B cell (primary cell): ENCODE measurements at regions not wholly inside any gene's neighbourhood (a gene's known extent, or its start where the extent isn't known, plus 50 kb on each side); places are given as distances from the start of the nearest gene placed in this dataset.

Experiments used
- ATAC-seq: fragments of 200-7000 bp; cut with Tn5 transposase; one replicate; pipeline ENCODE4 v1.10.0; 2021; ENCODE audit warnings: low read depth, mild to moderate bottlenecking, moderate number of reproducible peaks, moderate library complexity
- CTCF ChIA-PET: fragments of 350-600 bp; sonication (Branson Sonifier 250); formaldehyde crosslinking; loops from one replicate; lab custom pipeline; 2021; ENCODE audit warnings: antibody characterized with exemption, inconsistent platforms; lab: Charles Lee
- POLR2A ChIA-PET: fragments of 350-600 bp; sonication (Branson Sonifier 250); formaldehyde crosslinking; loops from one replicate; lab custom pipeline; 2021; ENCODE audit warnings: antibody characterized with exemption; lab: Charles Lee
- DNase-seq: peaks from one replicate; pipeline ENCODE4 v3.0.0; 2013
- H2AFZ ChIP-seq: 2 replicates; pipeline ENCODE4 v1.6.1; 2012; ENCODE audit warnings: mild to moderate bottlenecking, low read depth, low read length; ENCODE audit not compliant: insufficient read depth, poor library complexity, severe bottlenecking
- H3K27ac ChIP-seq, 2 donors: 1 replicate in 1 of 2; 2 replicates in 1 of 2; pipeline ENCODE4 v1.5.1; 2012 to 2013; ENCODE audit warnings: low read length in 2 of 2, mild to moderate bottlenecking in 2 of 2, moderate library complexity in 1 of 2
- H3K27me3 ChIP-seq, 4 experiments: fragments of 200-600 bp in 1 of 4; sonication (generic) in 1 of 4; replicated peaks in 1 of 4; 1 replicate in 2 of 4; 2 replicates in 2 of 4; pipeline versions ENCODE4 v1.6.1 to v1.7.0; 2013 to 2016; ENCODE audit warnings: low read length in 3 of 4, mild to moderate bottlenecking in 2 of 4, mixed read lengths in 1 of 4, moderate library complexity in 1 of 4; ENCODE audit not compliant: insufficient read depth in 4 of 4, control insufficient read depth in 3 of 4; ENCODE audit errors: control extremely low read depth in 1 of 4
- H3K36me3 ChIP-seq, 2 experiments: replicated peaks in 1 of 2; 1 replicate in 1 of 2; 2 replicates in 1 of 2; pipeline versions ENCODE4 v1.6.1 to v1.7.1; 2013; ENCODE audit warnings: low read length in 1 of 2; ENCODE audit not compliant: insufficient read depth in 2 of 2, control insufficient read depth in 1 of 2; ENCODE audit errors: control extremely low read depth in 1 of 2, extremely low read depth in 1 of 2
- H3K4me1 ChIP-seq, 2 donors: fragments of 200-600 bp in 1 of 2; sonication (generic) in 1 of 2; 1 replicate in 1 of 2; 2 replicates in 1 of 2; pipeline versions ENCODE4 v1.5.1 to v1.6.1; 2013 to 2017; ENCODE audit warnings: low read length in 2 of 2; ENCODE audit not compliant: control insufficient read depth in 2 of 2, insufficient read depth in 2 of 2
- H3K4me2 ChIP-seq: replicated peaks from 2 replicates; pipeline ENCODE3; 2012; ENCODE audit warnings: mild to moderate bottlenecking, low read depth, low read length; ENCODE audit not compliant: poor library complexity, severe bottlenecking
- H3K4me3 ChIP-seq, 5 experiments: fragments of 200-600 bp in 1 of 5; sonication (generic) in 1 of 5; 1 replicate in 3 of 5; 2 replicates in 2 of 5; pipeline versions ENCODE4 v1.5.1 to v1.7.0; 2011 to 2016; ENCODE audit warnings: low read length in 4 of 5, mild to moderate bottlenecking in 4 of 5, low read depth in 2 of 5, control low read depth in 1 of 5, moderate library complexity in 1 of 5; ENCODE audit not compliant: insufficient read depth in 1 of 5; ENCODE audit errors: control extremely low read depth in 1 of 5, extremely low read depth in 1 of 5
- H3K79me2 ChIP-seq: fragments of 200-600 bp; sonication (generic); one replicate; pipeline ENCODE4 v1.6.0; 2016; ENCODE audit warnings: low read length; ENCODE audit not compliant: control insufficient read depth, insufficient read depth
- H3K9ac ChIP-seq: fragments of 200-600 bp; sonication (generic); 2 replicates; pipeline ENCODE4 v1.6.1; 2017; ENCODE audit warnings: mild to moderate bottlenecking, low read length, moderate library complexity
- H3K9me3 ChIP-seq, 3 donors: one replicate each; pipeline versions ENCODE4 v1.6.1 to v1.7.1; 2013; ENCODE audit warnings: low read length in 2 of 3; ENCODE audit not compliant: control insufficient read depth in 2 of 3, insufficient read depth in 1 of 3; ENCODE audit errors: control extremely low read depth in 1 of 3
- H4K20me1 ChIP-seq: 2 replicates; pipeline ENCODE4 v1.6.0; 2012; ENCODE audit warnings: mild to moderate bottlenecking, low read length; ENCODE audit not compliant: insufficient read depth, control insufficient read depth, poor library complexity, severe bottlenecking
- H3K27ac Mint-ChIP-seq: one replicate; pipeline ENCODE4 v1.8.0; 2021; ENCODE audit warnings: mixed read lengths
- H3K27me3 Mint-ChIP-seq: one replicate; pipeline ENCODE4 v1.8.0; 2021; ENCODE audit warnings: mixed read lengths
- H3K4me1 Mint-ChIP-seq: one replicate; pipeline ENCODE4 v1.8.0; 2021; ENCODE audit warnings: mixed read lengths
- H3K4me3 Mint-ChIP-seq: one replicate; pipeline ENCODE4 v1.8.0; 2021; ENCODE audit warnings: mixed read lengths
- H3K9me3 Mint-ChIP-seq: one replicate; pipeline ENCODE4 v1.8.0; 2022; ENCODE audit warnings: mixed read lengths; ENCODE audit not compliant: insufficient read depth
- CTCF ChIP-seq: fragments of 200-600 bp; IDR thresholded peaks from one replicate; pipeline ENCODE4 v1.8.0; 2022; ENCODE audit warnings: antibody characterized with exemption, mild to moderate bottlenecking
- EZH2 ChIP-seq: IDR thresholded peaks from 2 replicates; pipeline ENCODE4 v1.6.1; 2012; ENCODE audit warnings: borderline replicate concordance, low read depth, mild to moderate bottlenecking, moderate library complexity, low read length; ENCODE audit not compliant: insufficient read depth, poor library complexity, severe bottlenecking
- WGBS: methylation state at CpG from one replicate; pipeline ENCODE4 v1.1.5; 2013; ENCODE audit warnings: missing lambda C conversion rate; ENCODE audit not compliant: insufficient coverage; 5-methylcytosine and 5-hydroxymethylcytosine counted together
- intact Hi-C: fragments of 100-400 bp; cut with micrococcal nuclease; formaldehyde crosslinking; loops from one replicate; pipeline ENCODE4 v1.10.0; 2022

DNA sequence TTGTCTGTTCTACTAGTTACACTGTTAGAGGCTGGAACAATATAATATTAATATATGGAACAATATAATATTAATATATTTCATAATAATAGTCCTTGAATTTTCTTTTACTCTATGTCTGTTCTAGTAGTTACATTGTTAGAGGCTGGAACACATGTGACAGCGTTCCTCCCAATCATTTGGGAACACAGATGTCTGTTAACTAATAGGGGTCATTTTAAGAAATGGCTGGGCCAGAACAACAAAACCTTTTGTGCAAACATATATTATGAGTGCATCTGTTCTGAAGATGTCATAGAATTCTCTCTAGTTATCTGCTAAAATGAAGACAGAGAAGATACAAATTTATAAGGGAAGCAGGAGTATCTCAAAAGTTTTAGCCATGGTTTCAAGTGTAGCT, 114.0 kb upstream of the PDZRN3 start:
- CTCF ChIA-PET, result no interaction called here
- Histone ChIP-seq H3K27ac (no peak overlapping the region), H3K4me3 (no peak overlapping the region), H3K4me2 (no peak overlapping the region), H3K27me3 (no peaks in the 10 kb centered on the region), H3K9ac (no peak overlapping the region), H2AFZ (no peak overlapping the region), H3K4me1 (no peaks in the 10 kb centered on the region), H4K20me1 (no peaks in the 10 kb centered on the region), H3K79me2 (no peaks in the 10 kb centered on the region), H3K9me3 (peaks cover 0 to 2% (median 0%) of the 10 kb centered on the region in 3 donors), H3K36me3 (no peaks in the 10 kb centered on the region)
- ATAC-seq, result no peak
- POLR2A ChIA-PET, result no interaction called here
- WGBS, result no CpG with 5 or more reads among the region's 1 CpG
- intact Hi-C loops, result no loop called here
- no peaks in the 10 kb centered on the region for H3K27me3 Mint-ChIP-seq
- no peak for TF ChIP-seq CTCF
- TF ChIP-seq EZH2, result no peak
- H3K4me1 Mint-ChIP-seq, result no peaks in the 10 kb centered on the region
- no peak overlapping the region for H3K27ac Mint-ChIP-seq
- no peak overlapping the region for H3K4me3 Mint-ChIP-seq
- no peak for DNase-seq
- H3K9me3 Mint-ChIP-seq, result no peaks in the 10 kb centered on the region

DNA sequence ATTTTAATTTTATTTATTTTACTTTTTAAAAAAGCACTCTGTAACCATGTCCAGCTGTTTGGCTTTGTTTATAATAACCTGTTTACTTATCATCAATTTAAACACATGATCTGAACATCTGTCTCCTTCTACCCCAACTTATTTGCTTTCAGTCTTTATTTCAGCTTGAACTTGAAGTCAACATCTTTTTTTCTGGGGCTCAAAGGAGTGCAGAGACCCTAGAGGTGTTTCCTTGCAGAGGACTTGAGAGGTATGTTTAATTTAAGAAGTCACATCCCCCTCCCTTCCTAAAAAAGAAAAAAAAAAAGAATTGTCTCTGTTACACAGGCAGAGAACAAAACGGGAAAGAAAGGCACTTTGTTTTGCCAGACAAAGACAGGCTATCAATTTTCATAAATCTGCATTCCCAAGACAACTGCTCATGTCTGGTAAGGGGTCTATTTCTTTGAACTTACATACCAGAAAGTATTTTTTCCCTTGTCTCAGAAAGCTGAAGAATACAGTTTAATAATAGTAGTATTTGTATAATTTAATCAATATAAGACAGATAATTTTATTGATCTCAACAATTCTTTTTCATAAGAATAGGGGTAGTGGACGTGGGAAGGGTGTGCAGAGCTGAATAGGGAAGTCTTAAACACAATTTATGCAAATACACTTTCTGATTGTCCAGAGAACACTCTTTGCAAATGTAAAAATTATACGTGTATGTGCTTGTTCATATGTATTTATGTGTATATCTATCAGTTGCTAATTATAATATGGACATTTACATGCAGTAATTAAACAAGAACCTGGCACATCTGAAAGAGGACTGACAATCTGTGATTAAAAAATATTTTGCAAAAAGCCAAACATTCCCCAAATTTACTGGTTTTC, 109.7 kb upstream of the PDZRN3 start:
- ChIA-PET CTCF (no interaction called here), POLR2A (no interaction called here)
- no peak for DNase-seq
- Histone ChIP-seq H3K4me3 (no peak overlapping the region), H3K9me3 (peaks cover 0 to 5% (median 0%) of the 10 kb centered on the region in 3 donors), H3K4me1 (no peaks in the 10 kb centered on the region), H3K36me3 (no peaks in the 10 kb centered on the region), H3K79me2 (no peaks in the 10 kb centered on the region), H2AFZ (no peak overlapping the region), H3K4me2 (no peak overlapping the region), H4K20me1 (no peaks in the 10 kb centered on the region), H3K27ac (no peak overlapping the region), H3K9ac (no peak overlapping the region), H3K27me3 (no peaks in the 10 kb centered on the region)
- no CpG with 5 or more reads among the region's 3 CpGs for WGBS
- intact Hi-C loops, result no loop called here
- no peak overlapping the region for H3K27ac Mint-ChIP-seq
- H3K4me1 Mint-ChIP-seq, result no peaks in the 10 kb centered on the region
- no peak overlapping the region for H3K4me3 Mint-ChIP-seq
- ATAC-seq, result no peak
- H3K9me3 Mint-ChIP-seq, result peaks cover 2% of the 10 kb centered on the region
- no peak for TF ChIP-seq EZH2
- TF ChIP-seq CTCF, result no peak
- H3K27me3 Mint-ChIP-seq, result no peaks in the 10 kb centered on the region
